Spleen (tissue), 7 donors: ENCODE measurements at regions not wholly inside any gene's neighbourhood (a gene's known extent, or its start where the extent isn't known, plus 50 kb on each side); places are given as distances from the start of the nearest gene placed in this dataset.

ENCODE experiments used
- CTCF ChIP-seq, 11 experiments: fragments of 200-600 bp in 7 of 11; fragments of 450-650 bp in 4 of 11; sonication (generic) in 4 of 11; IDR thresholded peaks in 8 of 11; conservative IDR thresholded peaks in 3 of 11; 1 replicate in 7 of 11; 2 replicates in 4 of 11; pipeline versions ENCODE4 v1.4.0 to v1.8.0; 2016 to 2021; ENCODE audit warnings: antibody characterized with exemption in 11 of 11, inconsistent platforms in 4 of 11, mild to moderate bottlenecking in 1 of 11
- POLR2A ChIP-seq, 3 donors: fragments of 450-650 bp; IDR thresholded peaks; one replicate each; pipeline ENCODE4 v1.5.1; 2017; ENCODE audit warnings: antibody characterized with exemption in 3 of 3, mild to moderate bottlenecking in 1 of 3
- POLR2AphosphoS5 ChIP-seq, 3 donors: sonication (generic); formaldehyde crosslinking; IDR thresholded peaks; one replicate each; pipeline ENCODE4 v1.5.1; 2017; ENCODE audit warnings: antibody characterized with exemption in 3 of 3
- donor health status: DM: no; HTN: no; CAD: no; lungs with moderate emphysema.
- donor health status: DM: no; HTN: no; CAD: no.
- donor health status: DM: no; HTN: no; CAD: no.

- TF ChIP-seq CTCF (IDR thresholded peaks at IDR 0.05 in 8 of 11, conservative IDR thresholded peaks at IDR 0.05 in 3 of 11) (no peak), POLR2AphosphoS5 (IDR thresholded peaks at IDR 0.05) (no peak), POLR2A (IDR thresholded peaks at IDR 0.05) (no peak)
These were observed 661.5 kb upstream of the NUDT12 start for GRCh38 chr5:104223885-104224773.
